Bronchial epithelial cell (primary cell): ENCODE measurements at regions not wholly inside any gene's neighbourhood (a gene's known extent, or its start where the extent isn't known, plus 50 kb on each side); places are given as distances from the start of the nearest gene placed in this dataset.
"Not testable (repeated sequence)": the region's sequence is repeated elsewhere in the genome, so short reads cannot be mapped to it uniquely, and the experiment has no call there.

Experiments used
- DNase-seq: peaks from one replicate; pipeline ENCODE4 v3.0.0-alpha.2; 2010; ENCODE audit warnings: low read depth
- FAIRE-seq: peaks from 2 replicates; lab custom pipeline; 2011; peaks lifted over from hg19 to GRCh38; lab: Jason Lieb, UNC
- H3K27me3 ChIP-seq: 2 replicates; pipeline ENCODE4 v1.5.1; 2011; ENCODE audit warnings: low read length; ENCODE audit not compliant: control insufficient read depth, insufficient read depth
- H3K36me3 ChIP-seq: 2 replicates; pipeline ENCODE4 v1.5.1; 2011; ENCODE audit warnings: low read length; ENCODE audit not compliant: control insufficient read depth, insufficient read depth
- H3K4me3 ChIP-seq: 2 replicates; pipeline ENCODE4 v1.5.1; 2011; ENCODE audit warnings: mild to moderate bottlenecking, low read depth, low read length, control low read depth
- TF ChIP-seq, protein P1 (sequence below): IDR thresholded peaks from 2 replicates; pipeline ENCODE4 v1.5.1; 2011; ENCODE audit warnings: mild to moderate bottlenecking, moderate library complexity, low read length, control low read depth, inconsistent platforms; ENCODE audit not compliant: insufficient read depth, severe bottlenecking

DNA sequence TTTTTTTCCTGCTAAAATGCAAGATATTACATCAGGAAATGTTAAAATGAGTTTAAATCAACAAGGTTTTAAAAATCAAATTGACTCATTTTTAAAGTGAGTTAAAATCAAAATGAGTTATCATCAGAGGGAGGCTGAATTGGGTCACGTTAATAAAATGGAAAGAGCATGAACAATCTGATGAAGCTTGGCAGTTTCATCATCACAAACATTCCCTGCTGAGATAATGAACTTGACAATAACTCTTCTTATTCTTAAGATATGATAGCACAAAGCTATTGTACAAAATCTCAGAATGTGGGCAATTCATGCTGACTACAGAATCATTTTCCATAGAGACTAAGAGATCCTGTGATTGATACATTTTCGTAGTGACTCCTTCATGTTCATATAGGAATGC lies 1086.7 kb downstream of the STIM2 start:
- no peaks in the 10 kb centered on the region for H3K36me3 ChIP-seq
- H3K27me3 ChIP-seq = no peaks in the 10 kb centered on the region
- FAIRE-seq = no peak
- TF ChIP-seq, protein P1, sequence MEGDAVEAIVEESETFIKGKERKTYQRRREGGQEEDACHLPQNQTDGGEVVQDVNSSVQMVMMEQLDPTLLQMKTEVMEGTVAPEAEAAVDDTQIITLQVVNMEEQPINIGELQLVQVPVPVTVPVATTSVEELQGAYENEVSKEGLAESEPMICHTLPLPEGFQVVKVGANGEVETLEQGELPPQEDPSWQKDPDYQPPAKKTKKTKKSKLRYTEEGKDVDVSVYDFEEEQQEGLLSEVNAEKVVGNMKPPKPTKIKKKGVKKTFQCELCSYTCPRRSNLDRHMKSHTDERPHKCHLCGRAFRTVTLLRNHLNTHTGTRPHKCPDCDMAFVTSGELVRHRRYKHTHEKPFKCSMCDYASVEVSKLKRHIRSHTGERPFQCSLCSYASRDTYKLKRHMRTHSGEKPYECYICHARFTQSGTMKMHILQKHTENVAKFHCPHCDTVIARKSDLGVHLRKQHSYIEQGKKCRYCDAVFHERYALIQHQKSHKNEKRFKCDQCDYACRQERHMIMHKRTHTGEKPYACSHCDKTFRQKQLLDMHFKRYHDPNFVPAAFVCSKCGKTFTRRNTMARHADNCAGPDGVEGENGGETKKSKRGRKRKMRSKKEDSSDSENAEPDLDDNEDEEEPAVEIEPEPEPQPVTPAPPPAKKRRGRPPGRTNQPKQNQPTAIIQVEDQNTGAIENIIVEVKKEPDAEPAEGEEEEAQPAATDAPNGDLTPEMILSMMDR = no peak
- no peak for DNase-seq
- no peak overlapping the region for H3K4me3 ChIP-seq

DNA sequence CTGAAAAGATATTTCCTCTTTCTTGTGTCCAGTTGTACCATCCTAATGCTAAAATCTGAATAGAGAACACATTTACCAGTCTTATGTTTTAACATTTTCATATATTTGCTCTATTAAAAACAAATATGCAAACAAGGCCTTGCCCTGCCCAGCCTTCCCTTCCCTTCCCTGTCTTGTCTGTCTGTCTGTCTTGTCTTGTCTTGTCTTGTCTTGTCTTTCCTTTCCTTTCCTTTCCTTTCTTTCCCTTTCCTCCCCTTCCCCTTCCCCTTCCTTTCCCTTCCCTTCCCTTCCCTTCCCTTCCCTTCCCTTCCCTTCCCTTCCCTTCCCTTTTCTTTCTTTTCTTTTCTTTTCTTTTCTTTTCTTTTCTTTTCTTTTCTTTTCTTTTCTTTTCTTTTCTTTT lies 1103.5 kb downstream of the STIM2 start:
- TF ChIP-seq, protein P1 = no peak
- DNase-seq = no peak
- Histone ChIP-seq H3K27me3 (no peaks in the 10 kb centered on the region), H3K36me3 (no peaks in the 10 kb centered on the region), H3K4me3 (no peak overlapping the region)
- no peak for FAIRE-seq

DNA sequence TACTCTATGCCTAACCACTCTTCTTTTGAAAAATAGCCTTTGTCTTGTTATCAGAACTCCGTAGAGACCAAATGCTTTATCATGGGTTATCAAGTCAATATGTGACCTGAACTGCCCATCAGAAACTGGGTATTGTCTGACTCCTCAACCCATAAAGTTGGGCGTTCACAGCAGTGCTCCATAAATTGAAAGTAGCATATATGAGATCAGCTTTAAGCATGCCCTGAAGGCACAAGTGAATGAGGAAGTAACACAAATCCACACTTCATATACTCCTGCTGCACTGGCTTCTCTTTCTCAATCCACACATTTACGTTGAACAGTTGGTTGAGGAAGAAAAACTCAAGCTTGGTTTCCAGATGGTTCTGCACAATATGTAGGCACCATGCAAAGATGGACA lies 1106.0 kb downstream of the STIM2 start:
- no peak for DNase-seq

GRCh38 chr4:27973056-27973455 lies 1112.4 kb downstream of the STIM2 start:
- DNase-seq = no peak
- no peak for FAIRE-seq
- no peaks in the 10 kb centered on the region for H3K36me3 ChIP-seq

More for the DNA sequence above, 1106.0 kb downstream of the STIM2 start:
- no peak for FAIRE-seq
- Histone ChIP-seq H3K27me3 (no peaks in the 10 kb centered on the region), H3K4me3 (no peak overlapping the region), H3K36me3 (no peaks in the 10 kb centered on the region)
- TF ChIP-seq, protein P1 = no peak

GRCh38 chr4:27973700-27974099 lies 1113.1 kb downstream of the STIM2 start:
- H3K4me3 ChIP-seq = no peak overlapping the region
- no peaks in the 10 kb centered on the region for H3K27me3 ChIP-seq
- DNase-seq (no peak), FAIRE-seq (no peak)
- no peaks in the 10 kb centered on the region for H3K36me3 ChIP-seq
- TF ChIP-seq, protein P1 = no peak

More at GRCh38 chr4:27973056-27973455, 1112.4 kb downstream of the STIM2 start:
- TF ChIP-seq, protein P1 = no peak
- Histone ChIP-seq H3K27me3 (no peaks in the 10 kb centered on the region), H3K4me3 (no peak overlapping the region)

DNA sequence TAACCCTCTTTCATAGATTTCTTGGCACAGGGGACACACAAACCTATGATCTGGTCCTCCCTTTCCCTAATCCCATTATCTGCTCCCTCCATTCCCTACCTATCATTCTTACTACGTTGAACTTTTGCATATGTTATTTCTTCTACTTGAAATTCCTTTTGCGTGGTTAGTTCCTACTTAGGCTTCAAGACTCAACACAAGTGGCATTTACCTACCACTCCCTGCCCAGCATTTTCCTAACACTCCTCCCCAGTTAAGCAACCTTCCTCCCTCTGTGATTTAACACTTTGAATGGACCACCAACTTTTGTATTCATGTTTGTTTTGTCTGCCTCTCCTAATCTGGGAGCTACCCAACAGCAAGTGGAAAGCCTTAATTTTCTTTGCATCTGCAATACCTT lies 1113.7 kb downstream of the STIM2 start:
- TF ChIP-seq, protein P1 = no peak
- Histone ChIP-seq H3K27me3 (no peaks in the 10 kb centered on the region), H3K4me3 (no peak overlapping the region), H3K36me3 (no peaks in the 10 kb centered on the region)
- FAIRE-seq = no peak
- DNase-seq = no peak

- DNase-seq, H3K27me3 ChIP-seq, H3K4me3 ChIP-seq, H3K36me3 ChIP-seq, FAIRE-seq: not testable (repeated sequence)
Observed at GRCh38 chr4:27974881-27975280, 1114.2 kb downstream of the STIM2 start.

- not testable (repeated sequence) for H3K36me3 ChIP-seq, DNase-seq, H3K4me3 ChIP-seq, H3K27me3 ChIP-seq, FAIRE-seq
Observed at GRCh38 chr4:27978427-27979109, 1117.9 kb downstream of the STIM2 start.
